HG03442 (cell line): ENCODE measurements at regions not wholly inside any gene's neighbourhood (a gene's known extent, or its start where the extent isn't known, plus 50 kb on each side); places are given as distances from the start of the nearest gene placed in this dataset.

Experiments
- ATAC-seq: cut with Tn5 transposase; IDR thresholded peaks from one replicate; pipeline ENCODE4 v1.9.1; 2021; ENCODE audit warnings: mild to moderate bottlenecking, moderate library complexity; ENCODE audit not compliant: unreplicated experiment

DNA sequence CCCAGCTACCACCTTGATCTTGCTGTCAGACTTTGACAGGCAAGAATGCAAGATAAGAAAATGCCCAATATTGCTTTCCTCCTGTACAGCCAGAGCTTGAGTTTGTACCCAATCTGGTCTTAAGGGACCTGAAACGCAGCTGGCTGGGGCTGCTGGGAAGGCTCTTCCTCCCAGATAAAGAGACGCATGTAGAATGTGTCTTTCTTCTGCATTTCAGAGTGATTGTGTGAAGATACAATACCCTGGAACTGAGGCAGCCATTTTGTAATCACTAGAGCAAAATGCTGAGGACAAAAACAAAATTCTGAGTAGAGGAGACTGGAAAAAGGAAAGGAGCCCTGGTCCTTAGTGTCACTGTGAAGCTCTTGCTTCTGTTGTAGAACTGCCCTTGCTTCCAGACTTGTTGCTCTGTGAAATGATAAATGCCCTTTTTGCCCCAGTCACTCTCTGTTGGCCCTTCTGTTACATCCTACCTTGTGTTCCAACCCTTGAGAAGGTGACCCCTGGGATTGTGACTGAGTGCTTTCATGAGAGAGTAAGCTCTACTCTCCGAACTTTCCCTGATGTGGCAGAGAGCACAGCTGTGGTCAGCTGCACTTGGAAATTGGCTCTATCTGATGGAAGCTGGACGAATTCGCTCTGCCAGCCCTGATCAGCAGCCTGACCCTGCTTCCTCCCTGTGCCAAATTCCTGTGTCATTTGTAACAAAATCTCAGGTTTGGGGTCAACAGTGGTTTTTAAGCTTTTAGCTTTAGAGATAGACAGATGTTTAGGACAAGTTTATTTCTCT lies 137.4 kb upstream of the RBMS1 start:
- ATAC-seq = no peak

DNA sequence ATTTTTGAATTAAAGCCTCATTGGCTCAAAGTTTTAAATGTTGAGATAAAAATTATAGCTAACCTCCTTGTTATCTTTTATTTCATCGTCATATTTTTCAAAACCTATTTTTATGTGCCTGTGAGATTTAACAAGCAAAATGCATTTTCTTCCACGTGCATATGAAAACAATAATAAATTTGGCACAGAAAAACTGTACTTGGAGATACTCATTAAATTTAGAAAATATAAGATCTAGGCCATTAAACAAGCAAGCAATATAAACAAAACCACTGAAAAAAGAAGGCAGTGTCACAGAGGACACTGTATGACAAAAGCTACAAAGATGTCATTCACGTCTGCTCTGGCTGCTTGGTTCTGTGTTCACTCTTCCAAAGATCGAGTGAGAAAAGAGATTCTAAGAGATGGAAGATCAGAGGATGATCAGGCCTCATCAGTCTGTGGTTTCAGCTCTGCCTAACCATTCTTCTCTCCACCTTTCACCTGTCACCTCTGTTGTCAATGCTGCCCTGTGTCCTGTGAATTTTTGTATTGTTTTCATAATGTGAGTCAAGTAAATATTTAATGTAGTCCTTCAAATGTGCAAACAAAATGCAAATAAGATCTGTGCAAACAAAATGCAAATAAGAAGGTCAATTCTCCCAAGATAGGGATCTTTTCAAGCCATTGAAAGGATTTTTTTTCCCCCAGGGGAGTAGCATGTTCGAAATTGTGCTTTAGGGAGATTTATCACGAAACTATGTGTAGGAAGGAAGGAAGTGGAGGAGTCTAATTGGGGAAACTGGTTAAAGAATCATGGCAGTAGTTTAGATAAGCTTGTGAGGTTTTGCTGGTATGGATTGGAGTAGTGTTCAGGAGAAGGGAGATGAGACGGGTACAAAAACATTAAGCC lies 138.7 kb upstream of the RBMS1 start:
- no peak for ATAC-seq

DNA sequence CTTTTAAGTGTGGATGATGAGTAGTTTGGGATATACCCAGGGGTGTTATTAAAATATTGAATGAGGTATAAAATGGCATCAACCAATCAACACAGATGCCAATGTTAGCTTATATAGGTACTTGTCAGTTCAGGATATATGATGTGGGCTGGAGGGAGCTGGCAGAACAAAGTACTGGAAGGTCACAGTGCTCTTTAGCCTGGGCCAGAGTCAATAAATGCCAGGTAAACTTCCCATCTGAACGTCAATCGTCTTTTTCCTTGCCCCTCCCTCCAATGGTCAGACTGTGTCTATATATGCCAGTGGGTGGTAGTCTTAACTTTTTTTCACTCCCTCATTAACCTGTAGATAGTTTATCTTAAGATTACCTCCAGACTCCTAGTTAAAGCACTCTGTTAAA lies 140.8 kb upstream of the RBMS1 start:
- no peak for ATAC-seq

DNA sequence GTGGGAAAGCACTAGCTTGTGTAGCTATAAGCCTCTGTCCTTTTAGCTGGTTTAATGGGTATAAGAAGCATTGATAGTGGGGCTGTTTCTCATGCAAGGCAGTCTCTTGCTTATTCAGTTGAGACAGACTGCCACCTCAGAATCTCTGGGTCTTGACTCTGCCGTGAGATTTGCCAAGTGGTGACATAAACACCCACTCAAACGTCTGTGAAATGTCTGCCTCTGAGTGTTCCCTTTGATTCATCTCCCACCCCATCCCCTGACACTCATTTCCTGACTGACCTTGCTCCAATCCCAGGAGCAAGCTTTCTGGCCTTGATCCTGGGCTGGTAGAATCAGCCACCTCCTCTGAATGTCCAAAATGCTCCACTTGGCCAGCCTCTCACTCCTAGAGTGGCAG lies 141.9 kb upstream of the RBMS1 start:
- no peak for ATAC-seq

DNA sequence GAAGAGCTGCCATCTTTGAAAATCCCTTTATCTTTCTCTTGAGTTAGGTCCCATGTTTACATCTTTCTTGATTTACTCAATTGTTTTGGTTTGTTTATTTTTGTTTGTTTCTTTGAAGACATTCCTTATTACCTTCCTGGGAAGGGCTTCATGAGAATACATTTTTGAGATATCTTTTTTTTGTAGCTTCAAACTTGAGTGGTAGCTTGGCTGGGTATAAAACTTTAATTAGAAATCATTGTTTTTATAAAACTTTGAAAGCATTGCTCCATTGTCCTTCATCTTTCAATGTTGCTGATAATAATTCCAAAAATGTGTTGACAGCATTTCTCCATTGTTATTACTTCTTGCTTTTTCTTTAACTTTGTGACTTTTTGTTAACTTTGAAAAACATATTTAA lies 145.9 kb upstream of the RBMS1 start:
- no peak for ATAC-seq

DNA sequence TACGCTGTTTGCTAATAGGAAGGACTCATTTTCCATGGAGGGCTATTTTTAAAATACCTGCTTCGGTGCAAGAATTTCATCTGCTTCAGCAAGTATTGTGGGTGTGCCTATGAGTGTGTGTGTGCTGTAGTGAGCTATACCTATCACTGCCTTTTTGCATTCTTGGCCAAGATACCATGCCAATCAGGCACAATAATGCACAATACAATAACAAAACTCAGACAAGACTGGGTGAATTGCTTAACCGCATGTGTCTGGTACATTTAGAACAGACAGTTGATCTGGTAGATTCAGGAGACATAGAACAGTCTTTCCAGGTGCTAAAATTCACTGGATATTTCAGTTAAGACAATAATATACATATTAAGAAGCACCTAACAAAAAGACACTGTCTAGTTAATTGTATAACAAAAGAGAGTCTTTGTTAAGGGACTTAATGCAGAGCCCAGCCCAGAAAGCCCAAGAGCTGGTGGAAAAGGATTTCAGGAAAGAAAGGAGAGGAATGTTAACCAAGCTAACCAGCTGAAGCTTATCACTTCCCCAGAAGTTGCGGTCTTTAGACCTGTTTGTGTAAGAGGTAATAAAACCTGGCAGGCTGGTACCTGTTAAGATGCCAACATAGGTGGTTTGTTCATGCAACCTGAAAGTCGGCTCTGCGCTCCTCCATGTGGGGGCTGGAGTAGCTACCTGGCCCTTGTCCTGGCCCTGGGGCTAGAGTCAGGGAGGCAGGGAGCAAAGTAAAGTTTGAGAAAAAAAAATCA lies 153.3 kb upstream of the RBMS1 start:
- ATAC-seq = no peak

DNA sequence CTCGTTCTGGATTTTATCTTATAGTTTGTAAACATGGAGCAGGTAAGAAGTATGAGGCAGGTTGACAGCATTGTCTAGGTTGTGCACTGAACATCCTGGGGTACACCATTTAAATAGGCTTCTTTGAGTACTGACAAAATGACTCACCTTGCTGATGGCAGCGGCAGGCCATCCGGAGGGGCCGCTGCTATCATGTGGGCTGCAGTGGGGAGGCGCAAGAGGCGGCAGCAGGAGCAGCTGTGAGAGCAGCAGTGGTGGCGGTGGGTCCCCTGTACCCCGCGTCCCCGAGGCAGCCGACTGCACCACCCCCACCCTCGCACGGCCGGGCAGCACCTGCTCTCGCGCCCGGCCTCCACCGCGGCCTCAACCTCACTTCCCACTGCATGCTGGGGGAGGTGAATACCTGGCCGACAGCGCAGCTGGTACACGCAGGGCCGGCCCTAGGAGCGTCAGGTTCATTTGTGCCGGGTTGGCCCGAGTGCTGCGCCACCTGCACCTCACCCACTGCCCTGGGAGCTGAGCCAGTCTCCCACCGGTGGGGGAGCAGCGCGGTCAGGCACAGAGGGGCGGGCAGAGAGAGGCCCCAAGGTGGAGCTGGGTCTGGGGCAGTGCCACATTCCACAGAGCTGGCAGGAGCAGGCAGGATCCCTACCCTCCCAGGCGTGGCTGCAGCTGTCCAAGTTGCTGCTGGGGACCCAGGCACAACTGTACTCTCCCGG lies 154.5 kb upstream of the RBMS1 start:
- ATAC-seq = no peak

DNA sequence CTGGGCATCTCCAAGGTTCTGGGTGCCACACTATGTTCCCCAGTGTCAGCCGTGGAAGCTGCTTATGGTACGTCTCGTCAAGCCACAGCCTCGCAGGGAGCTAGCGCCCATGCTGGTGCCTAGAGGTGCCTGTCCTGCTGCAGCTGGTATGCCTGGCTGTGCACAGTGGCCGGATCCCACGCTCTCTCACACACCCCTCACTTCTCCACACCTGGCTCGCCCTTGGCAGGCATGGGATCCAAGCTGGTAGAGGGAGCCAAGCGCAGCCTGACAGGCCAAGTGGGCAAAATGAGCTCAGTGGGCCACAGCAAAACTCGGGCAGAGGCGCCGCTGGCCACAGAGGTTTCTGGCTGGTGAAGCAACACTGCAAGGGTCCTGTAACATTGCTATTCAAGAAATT lies 156.1 kb upstream of the RBMS1 start:
- no peak for ATAC-seq

DNA sequence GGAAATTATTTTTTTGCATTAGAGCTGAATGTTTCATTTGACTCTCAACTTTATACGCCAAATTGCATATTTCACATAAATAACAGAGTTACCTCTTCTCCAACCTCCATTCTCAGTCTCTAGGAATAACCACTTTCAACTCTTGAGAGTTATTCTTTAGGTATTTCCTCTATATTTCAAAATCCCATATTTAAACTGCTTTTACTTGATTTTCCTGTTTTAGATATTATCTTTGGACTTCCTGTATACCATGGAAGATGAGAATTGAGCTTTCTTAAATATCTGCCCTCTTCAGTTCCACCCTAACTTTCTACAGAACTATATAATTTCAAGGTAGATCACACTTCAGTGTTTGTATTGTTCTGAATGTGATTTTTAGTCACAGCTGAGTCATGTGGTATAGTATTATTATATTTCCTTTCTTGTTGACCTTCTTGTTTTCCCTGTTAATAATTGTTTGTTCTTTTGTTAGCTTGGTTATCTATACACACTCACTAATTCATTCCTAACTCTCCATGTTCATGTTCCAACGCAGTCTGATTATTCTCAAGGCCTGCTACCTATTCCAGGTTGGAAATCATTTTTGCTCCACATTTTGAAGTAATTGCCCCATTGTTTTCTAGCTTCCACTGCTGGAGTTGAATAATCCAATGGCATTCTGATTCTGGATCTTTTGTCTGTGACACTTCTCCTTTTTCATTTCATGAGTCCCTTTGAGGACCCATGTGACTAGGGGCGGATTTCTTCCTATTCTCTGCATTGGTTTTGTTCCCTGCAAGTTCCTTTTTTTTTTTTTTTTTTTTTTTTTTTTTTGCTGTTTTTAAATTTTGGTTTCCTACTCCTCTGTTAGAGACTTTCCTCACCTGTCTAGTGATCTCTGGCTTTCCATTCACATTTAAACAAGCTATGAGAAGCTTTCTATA lies 156.8 kb upstream of the RBMS1 start:
- no peak for ATAC-seq

DNA sequence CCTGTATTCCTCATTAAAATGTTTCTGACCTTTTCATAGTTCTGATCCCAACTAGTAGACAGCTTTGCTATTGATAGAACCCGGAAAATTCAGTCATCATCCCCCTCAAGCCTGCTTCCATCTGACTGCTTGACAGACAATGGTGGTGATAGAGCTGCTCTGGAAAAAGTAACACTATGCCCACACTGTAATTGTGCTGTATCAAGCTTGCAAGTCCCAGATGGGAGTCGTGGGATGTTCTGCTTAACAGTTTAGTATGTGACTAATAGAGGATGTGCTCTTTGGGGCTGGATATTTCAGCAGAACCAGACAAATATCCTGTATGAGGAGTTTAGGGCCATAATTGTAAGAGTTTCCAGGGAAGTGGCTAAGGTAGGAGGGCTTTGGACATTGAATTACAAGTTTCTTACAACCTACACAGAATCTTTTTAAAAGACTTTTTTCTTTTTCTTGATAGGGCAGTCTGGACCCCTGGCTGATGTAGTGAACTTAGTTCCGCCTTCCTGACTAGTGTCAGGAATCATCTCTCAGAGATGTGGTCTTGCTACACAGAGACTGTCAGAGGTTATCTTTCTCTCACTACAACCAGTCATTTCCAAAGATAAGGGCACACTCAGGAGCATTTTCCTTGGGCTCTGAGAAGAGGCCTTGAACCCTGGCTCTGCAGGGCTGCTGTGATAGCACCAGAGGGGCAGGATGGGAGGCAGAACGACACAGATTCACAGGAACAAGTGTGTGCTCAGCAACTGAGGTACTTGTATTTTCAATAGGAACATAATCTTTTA lies 158.0 kb upstream of the RBMS1 start:
- ATAC-seq = no peak

DNA sequence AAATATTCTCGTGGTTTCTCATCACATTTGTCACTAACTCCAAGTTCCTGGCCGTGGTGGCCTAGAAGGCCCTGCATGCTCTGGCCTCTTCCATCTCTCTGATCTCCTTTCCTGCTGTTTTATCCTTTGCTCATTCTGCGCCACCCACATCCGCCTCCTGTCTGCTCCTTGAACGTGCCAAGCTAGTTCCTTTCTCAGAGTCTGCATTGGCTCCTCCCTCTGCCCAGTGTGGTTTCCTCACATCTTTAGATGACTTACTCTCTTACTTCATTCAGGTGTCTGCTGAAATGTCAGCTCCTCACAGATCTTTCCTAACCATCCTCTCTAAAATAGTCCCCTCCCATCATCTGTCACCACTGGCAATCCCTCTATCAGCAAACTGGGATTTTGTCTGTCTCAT lies 158.6 kb upstream of the RBMS1 start:
- ATAC-seq = peak; percentile 73

DNA sequence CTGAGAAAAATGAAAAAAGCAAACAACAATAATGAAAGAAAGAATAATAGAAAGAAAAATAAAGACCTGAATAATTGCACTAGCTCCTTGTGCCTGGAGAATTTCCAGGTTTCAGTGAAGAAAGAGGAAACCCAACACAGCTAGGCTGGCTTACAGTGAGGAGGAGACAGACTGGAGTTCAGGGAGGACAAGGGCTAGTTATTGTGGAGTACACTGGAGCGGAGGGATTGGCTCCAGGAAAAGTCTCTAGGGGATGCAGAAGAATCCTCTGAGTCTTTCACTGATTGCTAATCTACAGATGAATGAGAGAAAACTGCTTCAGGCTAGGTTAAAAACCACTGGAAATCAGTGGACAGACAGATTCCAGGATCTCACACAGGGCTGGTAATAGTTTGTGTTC lies 163.6 kb upstream of the RBMS1 start:
- ATAC-seq = no peak

DNA sequence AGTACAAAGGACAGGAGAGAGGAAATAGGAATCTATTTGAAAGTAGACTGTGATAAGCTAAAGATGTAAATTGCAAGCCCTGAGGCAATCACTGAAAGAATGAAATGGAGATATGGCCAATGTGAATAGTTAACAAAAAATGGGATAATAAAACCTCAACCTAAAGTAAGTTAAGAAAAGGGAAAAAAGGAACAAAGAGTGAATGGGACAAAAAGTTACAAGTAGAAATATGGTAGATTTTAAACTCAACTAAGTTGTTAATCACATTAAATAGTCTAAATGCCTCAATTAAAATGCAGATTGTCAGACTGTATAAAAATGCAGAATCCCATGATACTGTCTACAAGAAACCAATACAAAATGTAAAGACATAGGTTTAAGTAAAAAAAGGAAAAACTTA lies 165.2 kb upstream of the RBMS1 start:
- ATAC-seq = no peak

DNA sequence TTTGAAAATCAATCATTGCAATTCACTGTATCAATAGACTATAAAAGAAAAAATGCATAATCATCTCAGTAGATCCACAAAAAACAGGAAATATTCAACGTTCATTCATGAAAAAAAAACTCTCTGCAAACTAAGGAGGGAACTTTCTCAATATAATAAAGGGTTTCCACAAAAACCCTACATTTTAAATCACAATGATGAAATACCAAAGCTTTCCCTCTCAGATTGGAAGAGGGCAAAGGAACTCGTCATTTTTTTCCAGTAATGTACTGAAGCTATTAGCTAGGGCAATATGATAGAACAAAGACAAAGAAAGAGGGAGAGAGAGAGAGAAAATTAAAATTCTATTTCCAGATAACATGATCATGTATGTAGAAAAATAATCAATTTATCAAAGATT lies 167.1 kb upstream of the RBMS1 start:
- no peak for ATAC-seq

DNA sequence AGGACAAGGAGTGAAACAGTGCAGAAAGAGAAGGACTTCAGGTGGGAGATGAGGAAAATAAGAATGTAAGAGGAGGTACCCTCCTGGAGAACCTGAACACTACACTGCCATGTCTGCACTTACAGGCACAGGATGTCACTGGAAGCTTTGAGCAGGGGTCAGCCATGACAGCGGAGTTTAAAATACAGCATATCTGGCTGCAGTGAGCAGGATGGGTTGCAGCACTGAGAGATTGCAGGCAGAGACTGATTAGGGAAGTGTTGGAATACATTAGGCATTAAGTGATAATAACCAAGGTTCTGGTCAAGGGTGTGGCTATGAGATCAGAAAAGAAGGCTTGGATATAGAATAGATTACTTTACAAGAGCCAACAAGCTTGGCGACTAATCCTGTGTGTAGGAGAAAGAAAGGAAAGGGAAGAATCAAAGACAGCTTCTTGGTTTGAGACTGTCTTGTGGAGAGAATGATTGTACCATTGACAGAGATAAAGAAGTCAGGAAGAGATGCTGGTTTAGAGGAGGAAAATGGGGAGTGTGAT lies 171.1 kb upstream of the RBMS1 start:
- ATAC-seq = no peak

DNA sequence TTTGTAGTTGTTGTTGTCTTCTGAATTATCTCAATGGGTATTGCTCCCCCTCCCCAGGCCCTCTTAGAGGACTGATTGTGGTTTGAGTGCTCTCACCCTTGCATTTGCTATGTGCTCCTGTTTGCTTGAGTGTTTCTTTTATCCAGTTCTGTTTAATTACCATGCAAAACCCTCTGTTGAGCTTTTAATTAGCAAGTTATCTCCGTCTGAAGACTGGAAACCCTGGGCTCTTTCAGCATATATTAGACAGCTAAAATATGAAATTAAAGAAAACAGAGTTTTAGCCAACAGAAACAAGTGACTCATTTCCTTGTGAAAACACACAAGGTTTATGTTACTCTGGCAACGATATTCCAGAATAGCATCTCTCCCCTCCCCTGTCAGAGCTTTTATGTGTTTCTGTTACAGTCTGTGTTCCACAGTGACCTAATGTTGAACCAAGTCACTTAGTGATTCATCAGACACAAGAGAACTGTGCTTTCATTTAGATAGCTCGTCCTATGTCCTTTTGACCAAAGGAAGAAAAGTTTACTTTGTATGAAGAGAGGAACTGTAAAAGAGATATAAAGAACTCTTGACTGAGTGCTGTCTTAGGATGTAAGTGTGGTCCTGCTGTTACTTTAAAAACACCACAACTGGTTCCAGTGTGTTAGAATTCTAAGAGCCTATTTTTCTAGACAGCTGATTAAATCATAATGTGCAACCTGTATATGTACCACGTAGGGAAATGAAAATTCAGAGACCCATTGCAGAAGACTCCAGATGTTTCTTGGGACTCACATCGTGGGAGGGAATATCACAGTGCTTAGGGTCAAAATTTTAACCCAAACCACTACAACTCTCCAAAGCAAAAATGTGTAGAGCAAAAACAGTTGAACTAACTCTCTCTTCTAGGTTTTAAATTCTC lies 172.8 kb upstream of the RBMS1 start:
- ATAC-seq = peak; percentile 88

DNA sequence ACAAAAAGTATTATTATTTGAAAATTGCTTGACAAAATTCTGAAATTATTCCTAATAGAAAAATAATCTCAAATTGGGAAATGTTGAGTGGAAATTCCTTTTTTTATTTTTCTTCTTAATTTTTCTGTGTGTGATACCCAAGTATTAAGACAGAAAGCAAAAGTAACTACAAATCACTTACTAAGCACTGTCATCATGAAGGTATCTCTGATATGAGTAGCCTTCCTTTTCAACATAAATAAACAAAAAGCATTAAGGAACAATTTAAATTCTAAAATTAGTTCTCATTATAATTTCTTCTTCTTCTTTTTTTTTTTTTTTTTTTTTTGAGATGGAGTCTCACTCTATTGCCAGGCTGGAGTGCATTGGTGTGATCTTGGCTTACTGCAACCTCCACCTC lies 174.2 kb upstream of the RBMS1 start:
- no peak for ATAC-seq

DNA sequence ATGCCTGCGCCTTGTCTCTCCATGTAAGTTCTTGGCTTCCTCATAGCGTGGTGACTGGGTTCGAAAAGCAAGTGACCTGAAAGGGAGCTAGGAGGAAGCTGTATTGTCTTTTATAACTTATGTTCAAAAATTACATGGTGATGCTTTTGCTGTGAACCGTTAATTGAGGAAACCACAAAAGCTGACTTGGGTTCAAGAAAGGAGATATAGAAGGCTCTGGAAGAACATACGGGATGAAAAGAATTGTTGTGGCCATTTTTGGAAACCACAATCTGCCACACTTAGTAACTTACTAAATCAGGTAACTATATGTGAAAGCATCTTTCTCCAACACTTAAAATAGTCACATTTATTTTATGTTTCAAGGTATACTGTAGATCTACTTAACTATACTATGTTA lies 177.0 kb upstream of the RBMS1 start:
- no peak for ATAC-seq
